GM19467 (cell line): ENCODE measurements at regions not wholly inside any gene's neighbourhood (a gene's known extent, or its start where the extent isn't known, plus 50 kb on each side); places are given as distances from the start of the nearest gene placed in this dataset.

ENCODE experiments used
- ATAC-seq: cut with Tn5 transposase; IDR thresholded peaks from one replicate; pipeline ENCODE4 v1.9.1; 2021; ENCODE audit warnings: mild to moderate bottlenecking, moderate library complexity; ENCODE audit not compliant: unreplicated experiment

DNA sequence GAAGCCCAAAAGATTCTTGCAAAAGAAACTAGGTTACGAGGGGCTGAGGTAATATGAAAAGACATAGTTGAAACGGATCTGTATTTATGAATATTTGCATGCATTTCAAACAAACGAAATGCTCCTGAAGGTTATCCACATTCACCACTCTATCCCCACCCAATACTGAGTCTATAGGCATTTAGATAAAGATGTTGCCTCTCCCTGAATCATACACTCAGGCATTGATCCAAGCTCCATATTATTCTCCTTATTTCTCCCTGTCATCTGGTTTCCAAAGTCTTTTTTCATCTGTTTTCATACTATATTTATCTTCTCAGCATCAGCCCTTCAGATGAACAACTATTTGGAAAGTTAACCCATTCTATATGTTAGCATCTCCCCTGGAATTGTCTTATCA, 492.5 kb upstream of the TGFBR2 start:
- ATAC-seq = no peak

DNA sequence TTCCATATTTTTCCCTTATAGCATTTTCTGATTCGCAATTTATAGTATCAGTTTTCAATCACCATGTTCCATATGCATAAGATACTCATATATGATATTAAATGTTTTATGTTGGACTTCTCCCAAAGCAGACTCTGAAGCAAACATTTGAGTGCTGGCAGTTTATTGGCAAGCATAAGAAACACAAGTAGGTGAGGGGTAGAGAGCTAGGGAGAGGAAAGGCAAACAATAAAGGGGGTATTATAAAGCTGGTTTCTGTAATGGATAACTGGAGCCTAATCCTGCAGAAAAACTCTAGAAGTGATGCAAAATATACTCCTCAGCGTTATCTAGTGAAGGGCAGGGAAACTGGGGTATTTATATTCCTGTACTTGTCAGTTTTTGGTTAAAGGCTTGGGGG, 491.5 kb upstream of the TGFBR2 start:
- no peak for ATAC-seq

GRCh38 chr3:30122359-30122758, 484.0 kb upstream of the TGFBR2 start:
- no peak for ATAC-seq

- no peak for ATAC-seq
These were observed 483.2 kb upstream of the TGFBR2 start for GRCh38 chr3:30123224-30123623.

GRCh38 chr3:30123755-30124154, 482.6 kb upstream of the TGFBR2 start:
- no peak for ATAC-seq

DNA sequence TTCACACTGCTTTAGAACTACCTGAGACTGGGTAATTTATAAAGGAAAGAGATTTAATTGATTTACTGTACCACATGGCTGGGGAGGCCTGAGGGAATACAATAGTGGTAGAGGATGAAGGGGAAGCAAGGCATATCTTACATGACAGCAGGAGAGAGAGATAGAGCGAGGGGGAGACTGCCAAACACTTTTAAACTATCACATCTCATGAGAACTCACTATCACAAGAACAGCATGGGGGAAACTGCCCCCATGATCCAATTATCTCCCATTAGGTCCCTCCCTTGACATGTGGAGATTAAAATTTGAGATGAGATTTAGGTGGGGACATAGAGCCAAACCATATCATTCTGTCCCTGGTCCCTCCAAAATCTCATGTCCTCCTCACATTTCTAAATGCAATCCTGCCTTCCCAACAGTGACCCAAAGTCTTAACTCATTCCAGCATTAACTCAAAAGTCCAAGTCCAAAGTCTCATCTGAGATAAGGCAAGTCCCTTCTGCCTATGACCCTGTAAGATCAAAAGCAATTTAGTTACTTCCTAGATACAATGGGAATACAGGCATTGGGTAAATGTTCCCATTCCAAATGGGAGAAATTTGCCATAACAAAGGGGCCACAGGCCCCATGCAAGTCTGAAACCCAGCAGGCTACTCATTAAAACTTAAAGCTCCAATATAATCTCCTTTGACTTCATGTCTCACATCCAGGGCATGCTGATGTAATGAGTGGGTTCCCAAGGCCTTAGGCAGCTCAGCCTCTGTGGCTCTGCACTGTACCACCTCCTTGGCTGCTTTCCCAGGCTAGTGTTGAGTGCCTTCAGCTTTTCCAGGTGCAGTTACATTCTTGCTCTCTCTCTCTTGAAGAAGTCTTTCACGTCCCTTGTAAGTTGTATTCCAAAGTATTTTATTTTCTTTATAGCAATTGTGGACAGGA, 481.7 kb upstream of the TGFBR2 start:
- no peak for ATAC-seq

DNA sequence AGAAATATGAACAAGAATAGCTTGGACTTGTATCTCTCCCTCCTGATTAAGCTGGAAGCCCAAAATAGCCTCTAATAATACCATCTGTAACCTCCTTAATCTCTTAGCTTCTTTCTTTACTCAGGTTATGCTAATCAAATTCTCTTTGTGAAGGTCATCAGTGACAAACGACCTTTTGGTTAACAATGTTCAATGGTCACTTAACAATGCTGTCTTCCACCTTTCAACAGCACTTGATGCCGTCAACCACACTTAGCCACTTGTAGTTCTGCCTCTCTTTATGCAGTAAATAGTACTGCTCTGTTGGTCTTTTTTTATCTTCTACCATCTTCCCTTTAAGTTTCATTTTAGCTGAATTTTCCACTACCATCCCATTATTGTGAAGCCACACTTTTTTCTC, 476.6 kb upstream of the TGFBR2 start:
- no peak for ATAC-seq

GRCh38 chr3:30130391-30130790, 476.0 kb upstream of the TGFBR2 start:
- ATAC-seq = no peak

DNA sequence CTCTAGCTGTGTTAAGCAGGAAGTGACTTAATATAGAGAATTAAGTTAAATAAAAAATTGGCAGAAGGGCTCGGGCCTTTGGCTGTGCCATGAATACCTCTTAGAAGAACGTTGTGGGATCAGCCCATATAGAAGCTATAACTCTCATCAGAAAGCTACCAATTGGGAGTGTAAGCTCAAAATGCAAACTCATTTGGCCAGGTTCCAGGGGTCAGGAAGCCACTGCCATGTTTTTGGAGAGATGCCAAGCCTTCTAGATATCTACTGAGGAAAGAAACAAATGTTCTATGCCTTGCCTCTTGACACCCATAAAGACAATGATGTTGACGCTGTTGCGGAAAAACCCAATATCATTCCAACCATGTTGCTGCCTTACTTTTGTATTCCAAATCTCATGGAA, 475.2 kb upstream of the TGFBR2 start:
- no peak for ATAC-seq

DNA sequence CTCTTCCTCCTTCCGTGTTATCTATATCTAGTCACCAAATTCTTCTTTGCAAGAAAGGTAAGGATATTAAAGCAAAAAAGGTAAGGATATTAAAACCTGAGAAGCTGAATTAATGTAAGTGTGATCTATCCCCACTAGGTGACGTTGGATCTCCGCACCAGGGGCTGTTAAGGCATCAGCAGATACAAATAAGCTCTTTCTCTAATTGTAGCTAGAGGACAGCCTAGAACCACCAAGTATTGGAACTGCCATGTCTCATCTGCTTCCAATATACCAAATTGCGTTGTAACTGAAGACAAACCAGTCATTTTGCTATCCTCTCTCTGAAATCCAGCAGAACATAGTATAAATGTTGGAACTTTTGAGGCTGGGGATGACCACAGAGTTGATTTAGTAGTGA, 471.2 kb upstream of the TGFBR2 start:
- ATAC-seq = no peak

- no peak for ATAC-seq
These were observed 467.1 kb upstream of the TGFBR2 start for GRCh38 chr3:30139283-30139682.

DNA sequence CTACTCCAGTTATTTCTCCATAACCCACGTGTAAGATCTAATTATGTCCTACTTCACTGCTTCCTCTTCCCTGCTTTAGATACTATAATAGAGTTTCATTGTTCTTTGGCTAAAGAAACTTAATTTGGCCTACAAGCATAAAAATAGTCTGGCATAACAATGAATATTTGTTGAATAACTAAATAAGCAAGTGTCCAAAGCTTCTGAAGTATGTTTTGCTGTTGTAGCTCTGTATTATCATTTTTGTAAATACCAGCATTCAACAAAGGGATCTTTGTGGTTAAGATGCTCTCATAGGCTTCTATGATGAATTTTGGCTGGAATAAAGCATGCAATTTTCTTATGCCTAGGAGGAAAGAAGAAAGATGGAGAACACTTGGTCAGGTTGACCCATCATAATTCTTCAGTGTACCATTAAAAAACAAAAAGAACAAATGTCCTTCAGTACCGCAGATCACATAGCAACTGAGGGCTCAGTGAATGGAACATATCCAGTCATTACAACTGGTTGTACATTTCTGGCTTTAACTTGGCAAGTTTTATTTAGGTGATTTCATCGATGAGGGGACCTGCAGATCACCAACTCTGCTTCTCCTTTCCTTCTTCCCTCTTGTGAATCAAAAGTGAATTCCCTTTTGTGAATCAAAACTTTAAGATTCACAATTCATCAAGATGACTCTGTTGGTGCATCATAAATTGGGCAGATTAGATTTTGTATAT, 465.9 kb upstream of the TGFBR2 start:
- ATAC-seq = no peak

DNA sequence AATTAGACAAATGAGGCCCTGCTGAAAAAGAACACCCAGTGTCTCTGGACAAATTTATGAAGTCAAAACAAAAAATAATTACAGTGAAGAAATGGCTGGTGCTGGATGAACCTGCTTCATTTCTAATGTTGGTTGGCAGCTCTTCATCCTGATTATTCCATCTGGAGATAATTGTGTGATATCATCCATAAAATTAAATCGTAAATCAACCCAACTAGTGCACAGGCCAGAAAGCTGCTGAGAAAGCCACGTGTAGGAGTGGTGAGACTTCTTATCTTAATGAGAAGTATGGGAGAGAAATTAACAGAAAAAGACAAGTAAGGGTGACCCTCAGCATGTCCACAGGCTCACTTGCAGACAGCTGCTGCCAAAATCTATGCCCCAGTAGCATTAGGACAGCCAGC, 465.2 kb upstream of the TGFBR2 start:
- no peak for ATAC-seq

GRCh38 chr3:30141927-30142326, 464.5 kb upstream of the TGFBR2 start:
- ATAC-seq = no peak

- no peak for ATAC-seq
These were observed 463.5 kb upstream of the TGFBR2 start for GRCh38 chr3:30142946-30143345.

DNA sequence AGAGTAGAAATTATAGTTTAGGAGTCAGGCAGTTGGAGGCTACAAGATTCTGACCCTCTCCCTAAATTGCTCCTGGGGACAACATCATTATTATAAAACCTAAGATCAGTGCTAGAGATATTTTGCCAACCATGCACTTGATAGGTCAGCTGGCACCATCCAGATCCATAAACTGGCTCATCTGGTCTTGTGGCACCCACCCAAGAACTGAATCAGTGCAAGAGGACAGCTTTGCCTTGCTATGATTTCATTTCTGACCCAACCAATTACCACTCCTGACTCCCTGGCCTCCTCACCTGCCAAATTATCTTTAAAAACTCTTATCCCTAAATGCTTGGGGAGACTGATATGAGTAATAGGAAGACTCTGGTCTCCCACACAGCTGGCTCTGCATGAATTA, 461.1 kb upstream of the TGFBR2 start:
- ATAC-seq = no peak

- ATAC-seq = no peak
These were observed 459.4 kb upstream of the TGFBR2 start for GRCh38 chr3:30146978-30147377.

- no peak for ATAC-seq
These were observed 451.5 kb upstream of the TGFBR2 start for GRCh38 chr3:30154853-30155252.

DNA sequence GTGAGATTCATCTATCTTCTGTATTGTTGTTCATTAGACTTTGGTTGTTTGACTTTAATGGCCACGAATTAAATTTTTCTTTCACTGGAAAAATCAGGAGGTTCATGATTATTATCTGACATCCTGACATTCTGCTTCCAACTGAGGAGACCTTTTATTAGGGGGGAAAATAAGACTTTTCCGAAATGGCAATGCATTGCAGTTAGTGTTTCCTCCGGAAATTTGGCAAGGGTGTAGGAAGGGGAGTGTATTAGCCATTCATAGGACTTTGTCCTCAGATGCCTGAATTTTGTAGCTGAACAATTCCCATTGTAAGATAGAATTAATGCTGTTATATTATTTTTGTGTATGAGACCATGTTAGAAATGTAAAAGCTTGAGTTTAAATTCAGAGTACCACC, 450.6 kb upstream of the TGFBR2 start:
- ATAC-seq = no peak

GRCh38 chr3:30156586-30157498, 449.6 kb upstream of the TGFBR2 start:
- ATAC-seq = no peak

DNA sequence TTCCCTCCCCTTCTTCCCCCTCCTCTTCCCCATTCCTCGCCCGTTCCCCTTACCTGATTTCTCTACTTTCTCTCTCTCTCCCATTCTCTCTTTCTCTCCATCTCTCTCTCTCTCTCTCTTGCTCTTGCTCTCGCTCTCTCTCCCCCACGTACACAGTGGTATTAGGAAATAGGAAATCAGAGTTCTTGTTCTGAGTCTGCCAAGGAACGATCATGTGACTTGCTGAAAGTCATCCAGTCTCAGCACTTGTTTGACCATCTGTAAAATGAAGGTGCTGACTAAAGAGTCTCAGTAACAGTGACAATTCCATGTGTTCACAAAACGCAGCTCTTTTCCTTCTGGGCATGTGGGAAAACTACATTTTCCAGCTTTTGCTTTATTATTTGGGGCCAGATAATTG, 445.0 kb upstream of the TGFBR2 start:
- no peak for ATAC-seq
